Transverse colon (tissue), 4 donors: ENCODE measurements at regions not wholly inside any gene's neighbourhood (a gene's known extent, or its start where the extent isn't known, plus 50 kb on each side); places are given as distances from the start of the nearest gene placed in this dataset.

Source experiments
- DNase-seq: peaks from one replicate; pipeline ENCODE4 v3.0.0-alpha.2; 2019
- H3K27ac ChIP-seq, 4 donors: fragments of 200-600 bp; sonication (generic); 2 replicates each; pipeline ENCODE4 v1.5.1; 2016 to 2018; ENCODE audit warnings: inconsistent platforms in 4 of 4
- H3K27me3 ChIP-seq: fragments of 200-600 bp; sonication (generic); 2 replicates; pipeline ENCODE4 v1.5.1; 2017; ENCODE audit warnings: inconsistent platforms
- H3K36me3 ChIP-seq, 4 donors: fragments of 200-600 bp; sonication (generic); 2 replicates each; pipeline ENCODE4 v1.5.1; 2017 to 2019; ENCODE audit warnings: inconsistent platforms in 4 of 4
- H3K4me1 ChIP-seq, 4 donors: fragments of 200-600 bp; sonication (generic); 2 replicates each; pipeline ENCODE4 v1.5.1; 2017 to 2020; ENCODE audit warnings: inconsistent platforms in 4 of 4
- H3K4me3 ChIP-seq, 4 donors: fragments of 200-600 bp; sonication (generic); 1 replicate in 1 of 4; 2 replicates in 3 of 4; pipeline versions ENCODE4 v1.5.1 to v1.6.1; 2017 to 2019; ENCODE audit warnings: inconsistent platforms in 4 of 4
- H3K9me3 ChIP-seq, 2 donors: fragments of 200-600 bp; sonication (generic); 2 replicates each; pipeline ENCODE4 v1.5.1; 2017 to 2019; ENCODE audit warnings: inconsistent platforms in 2 of 2
- EP300 ChIP-seq: sonication (generic); formaldehyde crosslinking; IDR thresholded peaks from one replicate; pipeline ENCODE4 v1.6.1; 2017; ENCODE audit warnings: antibody characterized with exemption, low read depth
- POLR2A ChIP-seq: fragments of 450-650 bp; IDR thresholded peaks from one replicate; pipeline ENCODE4 v1.6.1; 2016; ENCODE audit warnings: antibody characterized with exemption, mild to moderate bottlenecking, moderate library complexity
- POLR2AphosphoS5 ChIP-seq, 3 donors: sonication (generic); formaldehyde crosslinking; IDR thresholded peaks; one replicate each; pipeline ENCODE4 v1.6.1; 2016; ENCODE audit warnings: antibody characterized with exemption in 3 of 3
- WGBS, 2 donors: methylation state at CpG; one replicate each; pipeline ENCODE4 v1.1.5; 2018; ENCODE audit warnings: low coverage in 1 of 2; 5-methylcytosine and 5-hydroxymethylcytosine counted together
- in situ Hi-C, 4 donors: fragments of 200-750 bp; cut with MboI; loops; one replicate each; pipeline versions ENCODE4 v1.15.0 to v1.15.1; 2017; ENCODE audit warnings: low sequenced_read_pairs in 3 of 4, low pct_ligation_motif_present in 1 of 4, low pct_unique_long_range_greater_than_20kb in 1 of 4
- intact Hi-C: fragments of 100-400 bp; cut with DNase I; formaldehyde crosslinking; loops from one replicate; pipeline ENCODE4 v1.15.1; 2023; ENCODE audit warnings: low total_unique reads
- TF ChIP-seq, protein P1 (sequence below), 5 experiments: fragments of 200-600 bp in 3 of 5; fragments of 450-650 bp in 2 of 5; sonication (generic) in 3 of 5; IDR thresholded peaks; 1 replicate in 2 of 5; 2 replicates in 3 of 5; pipeline ENCODE4 v1.5.1; 2016 to 2017; ENCODE audit warnings: antibody characterized with exemption in 5 of 5, inconsistent platforms in 3 of 5, mild to moderate bottlenecking in 2 of 5, moderate library complexity in 1 of 5

- intact Hi-C loops (no loop called here), in situ Hi-C loops (no loop called here)
- H3K36me3 ChIP-seq = no peaks in the 10 kb centered on the region
- H3K27me3 ChIP-seq = no peaks in the 10 kb centered on the region
- no peak overlapping the region for H3K4me3 ChIP-seq
- no peak for DNase-seq
- whole genome bisulfite sequencing, 2 donors = 66 to 81% methylated on average over 5 to 6 of the region's 6 CpGs
- H3K27ac ChIP-seq = no peak overlapping the region
- no peaks in the 10 kb centered on the region for H3K4me1 ChIP-seq
- TF ChIP-seq POLR2AphosphoS5 (IDR thresholded peaks at IDR 0.05) (no peak), POLR2A (no peak), EP300 (no peak)
- TF ChIP-seq, protein P1, sequence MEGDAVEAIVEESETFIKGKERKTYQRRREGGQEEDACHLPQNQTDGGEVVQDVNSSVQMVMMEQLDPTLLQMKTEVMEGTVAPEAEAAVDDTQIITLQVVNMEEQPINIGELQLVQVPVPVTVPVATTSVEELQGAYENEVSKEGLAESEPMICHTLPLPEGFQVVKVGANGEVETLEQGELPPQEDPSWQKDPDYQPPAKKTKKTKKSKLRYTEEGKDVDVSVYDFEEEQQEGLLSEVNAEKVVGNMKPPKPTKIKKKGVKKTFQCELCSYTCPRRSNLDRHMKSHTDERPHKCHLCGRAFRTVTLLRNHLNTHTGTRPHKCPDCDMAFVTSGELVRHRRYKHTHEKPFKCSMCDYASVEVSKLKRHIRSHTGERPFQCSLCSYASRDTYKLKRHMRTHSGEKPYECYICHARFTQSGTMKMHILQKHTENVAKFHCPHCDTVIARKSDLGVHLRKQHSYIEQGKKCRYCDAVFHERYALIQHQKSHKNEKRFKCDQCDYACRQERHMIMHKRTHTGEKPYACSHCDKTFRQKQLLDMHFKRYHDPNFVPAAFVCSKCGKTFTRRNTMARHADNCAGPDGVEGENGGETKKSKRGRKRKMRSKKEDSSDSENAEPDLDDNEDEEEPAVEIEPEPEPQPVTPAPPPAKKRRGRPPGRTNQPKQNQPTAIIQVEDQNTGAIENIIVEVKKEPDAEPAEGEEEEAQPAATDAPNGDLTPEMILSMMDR (IDR thresholded peaks at IDR 0.05) = no peak
- H3K9me3 ChIP-seq = no peaks in the 10 kb centered on the region
Observed at GRCh38 chr10:83892737-83893136, 246.6 kb upstream of the GHITM start.

DNA sequence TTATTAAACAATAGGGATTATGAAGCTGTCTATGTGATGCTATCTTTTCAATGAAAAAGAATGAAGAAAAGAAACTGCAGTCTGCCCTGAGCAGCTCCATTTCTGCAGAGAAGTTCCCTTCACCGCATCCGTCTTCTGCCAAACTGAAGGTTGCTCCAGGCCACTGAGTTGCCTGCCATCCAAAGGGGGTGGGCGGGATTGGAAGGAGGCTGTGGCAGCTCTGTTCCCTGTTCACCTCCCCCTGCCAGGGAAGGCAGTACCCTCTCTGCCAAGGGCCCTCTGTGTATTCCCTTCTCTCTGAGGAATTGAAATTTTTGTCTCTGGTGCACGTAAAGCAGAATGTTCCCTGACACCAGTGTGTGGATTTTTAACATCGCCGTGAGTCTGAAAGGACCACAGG, 243.1 kb upstream of the GHITM start:
- TF ChIP-seq POLR2AphosphoS5 (IDR thresholded peaks at IDR 0.05) = no peak
- no peak overlapping the region for H3K27ac ChIP-seq
- DNase-seq = no peak
- H3K36me3 ChIP-seq = no peaks in the 10 kb centered on the region
- no peaks in the 10 kb centered on the region for H3K9me3 ChIP-seq
- H3K4me1 ChIP-seq = no peaks in the 10 kb centered on the region
- in situ Hi-C loops (no loop called here), intact Hi-C loops (no loop called here)
- 79 to 85% methylated on average over 6 of the region's 6 CpGs for WGBS, 2 donors
- no peak overlapping the region for H3K4me3 ChIP-seq
- no peaks in the 10 kb centered on the region for H3K27me3 ChIP-seq

GRCh38 chr10:83897626-83898025, 241.7 kb upstream of the GHITM start:
- Histone ChIP-seq H3K9me3 (no peaks in the 10 kb centered on the region), H3K4me3 (no peak overlapping the region), H3K27me3 (no peaks in the 10 kb centered on the region), H3K27ac (no peak overlapping the region), H3K36me3 (no peaks in the 10 kb centered on the region), H3K4me1 (no peaks in the 10 kb centered on the region)
- intact Hi-C loops (no loop called here), in situ Hi-C loops (no loop called here)
- TF ChIP-seq, protein P1 (IDR thresholded peaks at IDR 0.05) = no peak
- TF ChIP-seq POLR2AphosphoS5 (IDR thresholded peaks at IDR 0.05) (no peak), POLR2A (no peak), EP300 (no peak)
- WGBS, 2 donors = 77 to 85% methylated on average over 1 of the region's 1 CpG
- no peak for DNase-seq

- intact Hi-C loops (no loop called here), in situ Hi-C loops (no loop called here)
- Histone ChIP-seq H3K4me3 (no peak overlapping the region), H3K9me3 (no peaks in the 10 kb centered on the region), H3K27ac (no peak overlapping the region), H3K36me3 (no peaks in the 10 kb centered on the region), H3K4me1 (no peaks in the 10 kb centered on the region), H3K27me3 (no peaks in the 10 kb centered on the region)
- TF ChIP-seq POLR2A (no peak), EP300 (no peak), POLR2AphosphoS5 (IDR thresholded peaks at IDR 0.05) (no peak)
- TF ChIP-seq, protein P1 (IDR thresholded peaks at IDR 0.05) = no peak
- no peak for DNase-seq
- 64% methylated on average over 2 of the region's 2 CpGs; no CpG with 5 or more reads in 1 of the 2 donors for WGBS, 2 donors
Observed at GRCh38 chr10:83908506-83908905, 230.8 kb upstream of the GHITM start.

GRCh38 chr10:83909001-83909400, 230.3 kb upstream of the GHITM start:
- in situ Hi-C loops (no loop called here), intact Hi-C loops (no loop called here)
- WGBS, 2 donors = 20 to 49% methylated on average over 1 to 7 of the region's 7 CpGs
- Histone ChIP-seq H3K27ac (no peak overlapping the region), H3K27me3 (no peaks in the 10 kb centered on the region), H3K4me1 (no peaks in the 10 kb centered on the region), H3K36me3 (no peaks in the 10 kb centered on the region), H3K4me3 (no peak overlapping the region), H3K9me3 (no peaks in the 10 kb centered on the region)
- TF ChIP-seq, protein P1 (IDR thresholded peaks at IDR 0.05) = no peak
- TF ChIP-seq EP300 = no peak
- DNase-seq = no peak
